NCI-H2029 (cell line): ENCODE measurements at regions not wholly inside any gene's neighbourhood (a gene's known extent, or its start where the extent isn't known, plus 50 kb on each side); places are given as distances from the start of the nearest gene placed in this dataset.

Experiments used
- DNase-seq: peaks from one replicate; lab custom pipeline; 2025; lab: John Stamatoyannopoulos, UW

GRCh38 chr11:115080923-115081680 lies 402.8 kb downstream of the NXPE2 start:
- DNase-seq = peak; percentile 36

- peak; percentile 61 for DNase-seq
These were observed 403.6 kb downstream of the NXPE2 start for GRCh38 chr11:115081972-115082371.

- DNase-seq = peak; percentile 25
These were observed 404.9 kb downstream of the NXPE2 start for GRCh38 chr11:115083144-115083806.

- DNase-seq = no peak
These were observed 405.9 kb downstream of the NXPE2 start for GRCh38 chr11:115084231-115084630.

- no peak for DNase-seq
These were observed 407.3 kb downstream of the NXPE2 start for GRCh38 chr11:115085461-115086210.

GRCh38 chr11:115087791-115088190 lies 409.5 kb downstream of the NXPE2 start:
- no peak for DNase-seq

GRCh38 chr11:115092516-115092915 lies 411.7 kb downstream of the CADM1 start:
- DNase-seq = no peak

- DNase-seq = no peak
These were observed 406.3 kb downstream of the CADM1 start for GRCh38 chr11:115097796-115098408.

GRCh38 chr11:115100706-115101105 lies 403.5 kb downstream of the CADM1 start:
- no peak for DNase-seq

GRCh38 chr11:115103921-115104320 lies 400.3 kb downstream of the CADM1 start:
- no peak for DNase-seq

GRCh38 chr11:115104851-115105453 lies 399.3 kb downstream of the CADM1 start:
- no peak for DNase-seq

- no peak for DNase-seq
These were observed 393.1 kb downstream of the CADM1 start for GRCh38 chr11:115111066-115111465.

GRCh38 chr11:115112754-115113153 lies 391.5 kb downstream of the CADM1 start:
- no peak for DNase-seq

GRCh38 chr11:115117956-115118493 lies 386.2 kb downstream of the CADM1 start:
- no peak for DNase-seq

- no peak for DNase-seq
These were observed 385.1 kb downstream of the CADM1 start for GRCh38 chr11:115119146-115119545.
